HUES48 (cell line): ENCODE measurements at regions not wholly inside any gene's neighbourhood (a gene's known extent, or its start where the extent isn't known, plus 50 kb on each side); places are given as distances from the start of the nearest gene placed in this dataset.

Source experiments
- H3K27ac ChIP-seq: one replicate; pipeline ENCODE4 v1.7.0; 2013; ENCODE audit warnings: low read depth, low read length, inconsistent platforms
- H3K27me3 ChIP-seq: 2 replicates; pipeline ENCODE4 v1.6.1; 2013; ENCODE audit warnings: mild to moderate bottlenecking, low read length; ENCODE audit not compliant: control insufficient read depth, insufficient read depth
- H3K36me3 ChIP-seq: 2 replicates; pipeline ENCODE4 v1.6.1; 2013; ENCODE audit warnings: low read length; ENCODE audit not compliant: control insufficient read depth, insufficient read depth
- H3K4me1 ChIP-seq: 2 replicates; pipeline ENCODE4 v1.6.1; 2013; ENCODE audit warnings: mild to moderate bottlenecking, low read length; ENCODE audit not compliant: control insufficient read depth, insufficient read depth
- H3K4me3 ChIP-seq: 2 replicates; pipeline ENCODE4 v1.5.1; 2013; ENCODE audit warnings: mild to moderate bottlenecking, low read depth, low read length
- H3K9ac ChIP-seq: 2 replicates; pipeline ENCODE4 v1.6.1; 2013; ENCODE audit warnings: mild to moderate bottlenecking, low read depth, low read length, moderate library complexity
- H3K9me3 ChIP-seq: 2 replicates; pipeline ENCODE4 v1.6.1; 2013; ENCODE audit warnings: low read length; ENCODE audit not compliant: control insufficient read depth, insufficient read depth

- H3K4me1 ChIP-seq = no peaks in the 10 kb centered on the region
- no peaks in the 10 kb centered on the region for H3K36me3 ChIP-seq
- no peaks in the 10 kb centered on the region for H3K9me3 ChIP-seq
- no peak overlapping the region for H3K27ac ChIP-seq
- no peak overlapping the region for H3K4me3 ChIP-seq
- H3K27me3 ChIP-seq = peaks cover 10% of the 10 kb centered on the region
- no peak overlapping the region for H3K9ac ChIP-seq
These were observed 103.6 kb downstream of the PAX1 start for GRCh38 chr20:21808863-21809664.

- no peak overlapping the region for H3K4me3 ChIP-seq
- H3K27ac ChIP-seq = no peak overlapping the region
- H3K36me3 ChIP-seq = no peaks in the 10 kb centered on the region
- H3K27me3 ChIP-seq = peaks cover 10% of the 10 kb centered on the region
- H3K9me3 ChIP-seq = no peaks in the 10 kb centered on the region
- no peaks in the 10 kb centered on the region for H3K4me1 ChIP-seq
- no peak overlapping the region for H3K9ac ChIP-seq
These were observed 102.7 kb downstream of the PAX1 start for GRCh38 chr20:21808139-21808538.

- no peaks in the 10 kb centered on the region for H3K9me3 ChIP-seq
- H3K4me3 ChIP-seq = no peak overlapping the region
- H3K9ac ChIP-seq = no peak overlapping the region
These were observed 99.3 kb downstream of the PAX1 start for GRCh38 chr20:21804802-21805201.

DNA sequence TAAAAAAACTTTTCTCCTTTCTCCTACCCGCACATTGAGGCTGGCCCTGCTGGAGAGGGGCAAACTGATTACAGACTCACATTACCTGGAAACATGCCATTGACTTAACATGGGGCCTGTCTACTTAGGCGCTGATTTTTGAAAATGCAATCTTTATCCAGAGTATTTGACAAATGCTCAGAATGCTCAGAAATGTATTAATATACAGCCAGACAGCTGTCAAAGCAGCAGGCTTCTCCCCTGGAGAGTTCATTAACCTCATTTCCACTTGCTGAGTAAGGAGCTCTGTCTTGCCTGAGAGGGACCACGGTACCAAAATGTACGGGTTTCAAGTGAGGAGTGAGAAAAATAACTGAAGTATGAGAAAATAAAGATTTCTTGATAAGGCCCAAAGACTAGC is 95.7 kb downstream of the PAX1 start:
- no peaks in the 10 kb centered on the region for H3K27me3 ChIP-seq
- no peaks in the 10 kb centered on the region for H3K36me3 ChIP-seq
- H3K4me1 ChIP-seq = no peaks in the 10 kb centered on the region
- no peak overlapping the region for H3K9ac ChIP-seq
- H3K9me3 ChIP-seq = no peaks in the 10 kb centered on the region
- H3K4me3 ChIP-seq = no peak overlapping the region
- H3K27ac ChIP-seq = no peak overlapping the region

More at GRCh38 chr20:21804802-21805201, 99.3 kb downstream of the PAX1 start:
- Histone ChIP-seq H3K36me3 (no peaks in the 10 kb centered on the region), H3K4me1 (no peaks in the 10 kb centered on the region), H3K27me3 (peaks cover 8% of the 10 kb centered on the region), H3K27ac (no peak overlapping the region)

DNA sequence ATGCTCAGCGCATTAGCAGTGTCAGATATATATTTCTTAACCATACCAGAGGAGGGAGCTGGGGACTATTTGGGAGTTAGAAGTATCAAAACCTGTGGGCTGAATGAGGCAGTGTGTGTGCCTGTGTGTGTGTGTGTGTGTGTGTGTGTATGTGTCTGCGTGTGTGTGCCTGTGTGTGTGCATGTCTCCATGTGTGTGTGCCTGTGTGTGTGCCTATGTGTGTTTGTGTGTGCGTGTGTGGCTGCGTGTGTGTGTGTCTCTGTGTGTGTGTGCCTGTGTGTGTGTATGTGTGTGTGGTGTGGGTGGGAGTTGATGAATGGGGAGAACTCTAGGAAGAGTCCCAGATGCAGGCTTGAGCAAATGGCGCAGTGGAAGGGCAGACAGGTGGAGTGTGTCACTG is 92.9 kb downstream of the PAX1 start:
- Histone ChIP-seq H3K36me3 (no peaks in the 10 kb centered on the region), H3K27ac (no peak overlapping the region), H3K27me3 (no peaks in the 10 kb centered on the region)

GRCh38 chr20:21796059-21796458 is 90.6 kb downstream of the PAX1 start:
- Histone ChIP-seq H3K36me3 (no peaks in the 10 kb centered on the region), H3K4me3 (no peak overlapping the region), H3K9me3 (no peaks in the 10 kb centered on the region), H3K27me3 (no peaks in the 10 kb centered on the region), H3K9ac (no peak overlapping the region), H3K4me1 (no peaks in the 10 kb centered on the region), H3K27ac (no peak overlapping the region)

More for the DNA sequence above, 92.9 kb downstream of the PAX1 start:
- Histone ChIP-seq H3K4me3 (no peak overlapping the region), H3K9me3 (no peaks in the 10 kb centered on the region), H3K4me1 (no peaks in the 10 kb centered on the region), H3K9ac (no peak overlapping the region)

- H3K9me3 ChIP-seq = no peaks in the 10 kb centered on the region
- H3K4me1 ChIP-seq = no peaks in the 10 kb centered on the region
- H3K9ac ChIP-seq = no peak overlapping the region
- H3K36me3 ChIP-seq = no peaks in the 10 kb centered on the region
- no peak overlapping the region for H3K27ac ChIP-seq
- no peak overlapping the region for H3K4me3 ChIP-seq
- H3K27me3 ChIP-seq = no peaks in the 10 kb centered on the region
These were observed 82.6 kb downstream of the PAX1 start for GRCh38 chr20:21788082-21788481.

- Histone ChIP-seq H3K27ac (no peak overlapping the region), H3K4me3 (no peak overlapping the region), H3K9me3 (0 out of 2 replicates have a peak, but pooled peaks cover 3% of the 10 kb centered on the region), H3K36me3 (no peaks in the 10 kb centered on the region), H3K4me1 (peaks cover 5% of the 10 kb centered on the region; the same call in 1 of the 2 replicates), H3K9ac (no peak overlapping the region), H3K27me3 (no peaks in the 10 kb centered on the region)
These were observed 76.1 kb downstream of the PAX1 start for GRCh38 chr20:21781446-21782075.

GRCh38 chr20:21780528-21780927 is 75.1 kb downstream of the PAX1 start:
- Histone ChIP-seq H3K27ac (no peak overlapping the region), H3K9me3 (0 out of 2 replicates have a peak, but pooled peaks cover 3% of the 10 kb centered on the region), H3K4me1 (peaks cover 5% of the 10 kb centered on the region; the same call in 1 of the 2 replicates), H3K27me3 (no peaks in the 10 kb centered on the region), H3K4me3 (no peak overlapping the region), H3K36me3 (no peaks in the 10 kb centered on the region), H3K9ac (no peak overlapping the region)
